Type B pancreatic cell (in vitro differentiated cells): ENCODE measurements at regions not wholly inside any gene's neighbourhood (a gene's known extent, or its start where the extent isn't known, plus 50 kb on each side); places are given as distances from the start of the nearest gene placed in this dataset.

Experiments
- DNase-seq: peaks from one replicate; pipeline ENCODE4 v3.0.0; 2021; ENCODE audit warnings: mixed read lengths; ENCODE audit not compliant: unreplicated experiment; ENCODE audit errors: extremely low spot score
- H3K27ac Mint-ChIP-seq: 2 replicates; pipeline ENCODE4 v1.8.0; 2021; ENCODE audit warnings: mild to moderate bottlenecking, mixed read lengths
- H3K27me3 Mint-ChIP-seq: 2 replicates; pipeline ENCODE4 v1.8.0; 2021; ENCODE audit warnings: mixed read lengths
- H3K36me3 Mint-ChIP-seq: 2 replicates; pipeline ENCODE4 v1.8.0; 2021; ENCODE audit warnings: mixed read lengths
- H3K4me1 Mint-ChIP-seq: one replicate; pipeline ENCODE4 v1.8.0; 2021; ENCODE audit warnings: mixed read lengths; ENCODE audit not compliant: unreplicated experiment
- H3K4me3 Mint-ChIP-seq: 2 replicates; pipeline ENCODE4 v1.8.0; 2021; ENCODE audit warnings: mild to moderate bottlenecking, mixed read lengths
- H3K9me3 Mint-ChIP-seq: 2 replicates; pipeline ENCODE4 v1.8.0; 2021; ENCODE audit warnings: mixed read lengths
- TF ChIP-seq, protein P1 (sequence below): fragments of 200-600 bp; sonication (generic); conservative IDR thresholded peaks from 2 replicates; pipeline ENCODE4 v1.5.0; 2021; ENCODE audit warnings: antibody characterized with exemption, mild to moderate bottlenecking

DNA sequence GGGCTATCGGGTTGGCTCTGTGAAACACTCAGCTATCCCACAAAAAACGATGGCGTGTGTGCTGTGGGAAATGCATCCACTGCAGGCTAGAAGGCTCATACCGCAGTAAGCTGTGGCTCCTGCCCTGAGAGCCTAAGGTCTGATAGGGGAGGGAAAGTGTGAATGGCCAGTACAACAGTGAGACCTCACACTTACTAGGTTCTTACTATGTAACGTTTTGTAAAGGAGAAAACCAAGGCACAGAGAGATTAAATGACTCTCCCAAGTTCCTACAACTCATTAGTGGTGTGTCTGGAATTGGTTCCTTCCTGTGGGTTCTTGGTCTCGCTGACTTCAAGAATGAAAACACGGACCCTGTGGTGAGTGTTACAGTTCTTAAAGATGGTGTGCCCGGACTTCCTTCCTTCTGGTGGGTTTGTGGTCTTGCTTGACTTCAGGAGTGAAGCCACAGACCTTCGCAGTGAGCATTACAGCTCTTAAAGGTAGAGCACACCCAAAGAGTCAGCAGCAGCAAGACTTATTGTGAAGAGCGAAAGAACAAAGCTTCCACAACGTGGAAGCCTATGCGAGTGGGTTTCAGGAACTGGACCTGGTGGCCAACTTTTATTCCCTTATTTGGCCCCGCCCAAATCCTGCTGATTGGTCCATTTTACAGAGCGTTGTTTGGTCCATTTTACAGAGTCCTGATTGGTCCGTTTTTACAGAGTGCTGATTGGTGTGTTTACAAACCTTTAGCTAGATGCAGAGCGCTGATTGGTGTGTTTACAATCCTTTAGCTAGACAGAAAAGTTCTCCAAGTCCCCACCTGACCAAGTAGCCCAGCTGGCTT, 161.7 kb downstream of the POLR2M start:
- no peak for DNase-seq
- Mint-ChIP-seq H3K27ac (no peak overlapping the region), H3K4me1 (no peaks in the 10 kb centered on the region), H3K4me3 (no peak overlapping the region), H3K36me3 (no peaks in the 10 kb centered on the region), H3K9me3 (no peaks in the 10 kb centered on the region), H3K27me3 (peaks cover 35% of the 10 kb centered on the region)
- TF ChIP-seq, protein P1, sequence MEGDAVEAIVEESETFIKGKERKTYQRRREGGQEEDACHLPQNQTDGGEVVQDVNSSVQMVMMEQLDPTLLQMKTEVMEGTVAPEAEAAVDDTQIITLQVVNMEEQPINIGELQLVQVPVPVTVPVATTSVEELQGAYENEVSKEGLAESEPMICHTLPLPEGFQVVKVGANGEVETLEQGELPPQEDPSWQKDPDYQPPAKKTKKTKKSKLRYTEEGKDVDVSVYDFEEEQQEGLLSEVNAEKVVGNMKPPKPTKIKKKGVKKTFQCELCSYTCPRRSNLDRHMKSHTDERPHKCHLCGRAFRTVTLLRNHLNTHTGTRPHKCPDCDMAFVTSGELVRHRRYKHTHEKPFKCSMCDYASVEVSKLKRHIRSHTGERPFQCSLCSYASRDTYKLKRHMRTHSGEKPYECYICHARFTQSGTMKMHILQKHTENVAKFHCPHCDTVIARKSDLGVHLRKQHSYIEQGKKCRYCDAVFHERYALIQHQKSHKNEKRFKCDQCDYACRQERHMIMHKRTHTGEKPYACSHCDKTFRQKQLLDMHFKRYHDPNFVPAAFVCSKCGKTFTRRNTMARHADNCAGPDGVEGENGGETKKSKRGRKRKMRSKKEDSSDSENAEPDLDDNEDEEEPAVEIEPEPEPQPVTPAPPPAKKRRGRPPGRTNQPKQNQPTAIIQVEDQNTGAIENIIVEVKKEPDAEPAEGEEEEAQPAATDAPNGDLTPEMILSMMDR, result no peak

DNA sequence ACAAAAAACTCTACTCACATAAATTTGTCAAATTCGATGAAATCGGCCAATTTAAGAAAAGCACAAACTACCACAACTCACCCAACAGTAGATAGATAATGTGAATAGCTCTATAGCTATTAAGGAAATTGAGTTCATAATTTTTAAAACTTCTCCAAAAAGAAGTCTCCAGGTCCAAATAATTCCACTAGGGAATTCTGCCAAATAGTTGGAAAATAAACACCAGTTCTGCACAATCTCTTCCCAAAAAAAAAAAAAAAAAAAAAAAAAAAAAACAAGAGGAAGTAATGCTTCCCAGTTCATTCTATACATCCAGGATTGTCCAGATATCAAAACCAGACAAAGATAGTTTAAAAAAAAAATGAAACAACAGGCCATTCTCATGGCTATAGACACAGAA, 164.2 kb downstream of the POLR2M start:
- Mint-ChIP-seq H3K36me3 (no peaks in the 10 kb centered on the region), H3K27me3 (peaks cover 28% of the 10 kb centered on the region), H3K4me3 (no peak overlapping the region), H3K27ac (no peak overlapping the region), H3K9me3 (peaks cover 9% of the 10 kb centered on the region), H3K4me1 (no peaks in the 10 kb centered on the region)
- TF ChIP-seq, protein P1, result no peak
- DNase-seq, result no peak

DNA sequence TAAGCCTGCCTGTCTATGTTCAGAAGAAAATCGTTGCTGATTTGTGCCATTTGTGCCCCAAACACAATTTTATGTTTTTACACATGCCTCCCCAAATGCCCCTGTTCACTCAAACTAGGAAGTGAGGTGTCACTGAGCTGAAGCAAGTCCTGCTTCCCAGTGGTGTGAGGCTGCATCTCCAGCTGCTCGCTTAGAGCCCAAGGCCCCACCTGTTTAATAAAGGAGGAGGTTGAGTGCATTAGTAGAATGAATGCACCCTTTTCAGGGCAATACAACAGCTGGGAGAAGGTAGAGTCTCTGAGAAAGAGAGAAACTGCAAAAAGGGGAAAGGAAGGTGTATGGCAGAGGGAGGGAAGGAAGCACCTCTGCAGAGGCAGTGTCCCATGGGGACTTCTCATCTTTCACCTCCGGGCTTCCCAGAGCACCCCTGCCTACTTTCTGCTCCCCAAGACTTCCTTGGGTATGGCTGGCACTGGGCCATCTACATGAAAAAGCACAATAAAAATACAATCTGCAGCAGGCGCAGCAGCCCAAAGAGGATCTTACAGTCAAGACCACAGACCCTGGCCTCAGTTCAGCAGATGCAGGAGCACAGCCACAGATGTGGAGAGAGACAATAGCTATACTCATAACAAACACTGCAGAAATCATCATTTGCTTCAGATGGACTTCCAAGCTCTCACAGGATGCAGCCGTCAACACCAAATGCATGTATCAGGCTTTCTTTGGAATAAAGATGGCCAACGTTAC, 165.9 kb downstream of the POLR2M start:
- Mint-ChIP-seq H3K9me3 (peaks cover 9% of the 10 kb centered on the region), H3K4me3 (no peak overlapping the region), H3K27ac (no peak overlapping the region), H3K4me1 (no peaks in the 10 kb centered on the region), H3K27me3 (peaks cover 22% of the 10 kb centered on the region), H3K36me3 (no peaks in the 10 kb centered on the region)
- TF ChIP-seq, protein P1, result no peak
- DNase-seq, result no peak

DNA sequence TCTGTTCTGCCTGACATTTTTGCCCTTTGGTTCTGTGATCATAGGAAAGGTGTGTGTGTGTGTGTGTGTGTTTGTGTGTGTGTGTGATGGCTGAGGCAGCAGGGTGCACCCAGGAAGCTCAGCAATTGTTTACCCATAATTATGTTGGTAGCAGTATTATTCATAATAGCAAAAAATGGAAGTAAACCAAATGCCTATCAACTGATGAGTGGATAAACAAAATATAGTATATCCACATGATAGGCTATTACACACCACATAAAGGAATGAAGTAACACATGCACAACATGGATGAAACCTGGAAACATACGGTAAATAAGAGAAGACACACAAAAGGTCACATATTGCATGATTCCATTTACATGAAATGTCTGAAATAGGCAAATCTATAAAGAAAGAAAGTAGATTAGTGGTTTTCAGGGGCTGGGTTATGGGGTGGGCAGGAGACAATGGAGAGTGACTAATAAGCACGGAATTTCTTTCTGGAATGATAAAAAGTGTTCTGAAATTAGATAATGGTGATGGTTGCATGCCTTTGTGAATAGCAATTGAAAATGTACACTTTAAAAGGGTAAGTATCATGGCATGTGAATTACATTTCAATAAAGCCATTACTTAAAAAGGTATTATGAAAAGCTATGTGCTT, 167.2 kb downstream of the POLR2M start:
- no peaks in the 10 kb centered on the region for H3K36me3 Mint-ChIP-seq
- H3K27ac Mint-ChIP-seq, result no peak overlapping the region
- TF ChIP-seq, protein P1, result no peak

DNA sequence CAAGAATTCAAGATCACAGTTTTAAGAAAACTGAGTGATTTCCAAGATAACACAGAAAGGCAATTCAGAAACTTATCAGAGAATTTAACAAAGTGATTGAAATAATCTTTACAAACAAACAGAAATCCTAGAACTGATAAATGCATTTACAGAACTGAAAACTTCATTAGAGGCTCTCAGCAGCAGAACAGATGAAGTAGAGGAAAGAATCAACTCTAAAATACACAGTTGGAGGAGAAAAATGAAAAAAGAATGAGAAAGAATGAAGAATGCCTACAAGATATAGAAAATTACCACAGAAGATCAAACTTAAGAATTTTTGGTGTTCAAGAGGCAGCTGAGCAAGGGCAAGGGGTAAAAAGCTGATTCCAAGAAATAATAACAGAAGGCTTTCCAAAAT, 168.8 kb downstream of the POLR2M start:
- Mint-ChIP-seq H3K27me3 (peaks cover 18% of the 10 kb centered on the region), H3K36me3 (no peaks in the 10 kb centered on the region), H3K4me3 (no peak overlapping the region), H3K27ac (no peak overlapping the region), H3K9me3 (peaks cover 9% of the 10 kb centered on the region), H3K4me1 (no peaks in the 10 kb centered on the region)
- no peak for DNase-seq
- TF ChIP-seq, protein P1, result no peak

More for the DNA sequence above, 167.2 kb downstream of the POLR2M start:
- no peaks in the 10 kb centered on the region for H3K4me1 Mint-ChIP-seq
- H3K27me3 Mint-ChIP-seq, result peaks cover 18% of the 10 kb centered on the region
- no peak overlapping the region for H3K4me3 Mint-ChIP-seq
- DNase-seq, result no peak
- peaks cover 9% of the 10 kb centered on the region for H3K9me3 Mint-ChIP-seq
